Caco-2 (cell line): ENCODE measurements at regions not wholly inside any gene's neighbourhood (a gene's known extent, or its start where the extent isn't known, plus 50 kb on each side); places are given as distances from the start of the nearest gene placed in this dataset.

ENCODE experiments used
- BruUV-seq: library from RNA; stranded (reverse); fragments of 400-500 nt; replicated peaks from 2 replicates; lab custom pipeline; 2021; lab: Mats Ljungman, UMichigan
- CTCF ChIA-PET: fragments of 300-600 bp; sonication (Branson Sonifier 250); formaldehyde crosslinking; loops from one replicate; lab custom pipeline; 2022; ENCODE audit warnings: antibody characterized with exemption; lab: Charles Lee
- POLR2A ChIA-PET: fragments of 300-600 bp; sonication (Branson Sonifier 250); formaldehyde crosslinking; loops from one replicate; lab custom pipeline; 2022; ENCODE audit warnings: antibody characterized with exemption; lab: Charles Lee
- DNase-seq, 2 experiments: peaks; one replicate each; pipeline versions ENCODE4 v3.0.0 to v3.0.0-alpha.2; 2020 to 2022
- H3K27me3 ChIP-seq: replicated peaks from 2 replicates; pipeline ENCODE4 v1.6.0; 2011; ENCODE audit warnings: low read length; ENCODE audit not compliant: control insufficient read depth, insufficient read depth
- H3K36me3 ChIP-seq: 2 replicates; pipeline ENCODE4 v1.5.1; 2011; ENCODE audit warnings: low read length; ENCODE audit not compliant: control insufficient read depth, insufficient read depth
- H3K4me1 ChIP-seq: fragments of 250-450 bp; sonication (Bioruptor Pico); 2 replicates; pipeline ENCODE4 v1.5.1; 2020; ENCODE audit warnings: mild to moderate bottlenecking
- H3K4me3 ChIP-seq: 2 replicates; pipeline ENCODE4 v1.5.1; 2011; ENCODE audit warnings: low read depth, mild to moderate bottlenecking, control low read depth, low read length
- H3K9me3 ChIP-seq: fragments of 250-450 bp; sonication (Bioruptor Pico); 2 replicates; pipeline ENCODE4 v1.5.1; 2020; ENCODE audit warnings: mild to moderate bottlenecking, moderate library complexity
- H3K27ac Mint-ChIP-seq: one replicate; pipeline ENCODE4 v1.8.0; 2022; ENCODE audit warnings: mixed read lengths; ENCODE audit not compliant: unreplicated experiment
- H3K27me3 Mint-ChIP-seq: one replicate; pipeline ENCODE4 v1.8.0; 2022; ENCODE audit warnings: mixed read lengths; ENCODE audit not compliant: insufficient read depth, unreplicated experiment
- H3K36me3 Mint-ChIP-seq: one replicate; pipeline ENCODE4 v1.8.0; 2022; ENCODE audit warnings: mild to moderate bottlenecking, mixed read lengths; ENCODE audit not compliant: insufficient read depth, unreplicated experiment
- H3K4me1 Mint-ChIP-seq: one replicate; pipeline ENCODE4 v1.8.0; 2022; ENCODE audit warnings: low read depth, mixed read lengths; ENCODE audit not compliant: unreplicated experiment
- H3K4me3 Mint-ChIP-seq: one replicate; pipeline ENCODE4 v1.8.0; 2022; ENCODE audit warnings: mild to moderate bottlenecking, moderate library complexity, mixed read lengths; ENCODE audit not compliant: unreplicated experiment
- H3K9me3 Mint-ChIP-seq: one replicate; pipeline ENCODE4 v1.8.0; 2022; ENCODE audit warnings: mixed read lengths; ENCODE audit not compliant: unreplicated experiment
- CTCF ChIP-seq, 2 experiments: fragments of 200-600 bp in 1 of 2; IDR thresholded peaks; 1 replicate in 1 of 2; 2 replicates in 1 of 2; pipeline versions ENCODE4 v1.5.1 to v1.8.0; 2011 to 2022; ENCODE audit warnings: antibody characterized with exemption in 1 of 2, control low read depth in 1 of 2, inconsistent platforms in 1 of 2, low read depth in 1 of 2, low read length in 1 of 2, mild to moderate bottlenecking in 1 of 2, moderate library complexity in 1 of 2; ENCODE audit not compliant: insufficient read depth in 1 of 2, severe bottlenecking in 1 of 2, unreplicated experiment in 1 of 2
- intact Hi-C: fragments of 100-400 bp; cut with micrococcal nuclease; formaldehyde crosslinking; loops from one replicate; pipeline ENCODE4 v1.10.0; 2022; ENCODE audit not compliant: unreplicated experiment

- no peak for TF ChIP-seq CTCF (IDR thresholded peaks at IDR 0.05; ENCODE audit: insufficient read depth in 1 of 2, low read depth in 1 of 2, low read length in 1 of 2, severe bottlenecking in 1 of 2, unreplicated experiment in 1 of 2)
- Mint-ChIP-seq H3K27me3 (no peaks in the 10 kb centered on the region), H3K9me3 (no peaks in the 10 kb centered on the region), H3K4me3 (no peak overlapping the region), H3K36me3 (no peaks in the 10 kb centered on the region), H3K4me1 (no peaks in the 10 kb centered on the region), H3K27ac (no peak overlapping the region)
- no peaks in the 10 kb centered on the region for H3K4me1 ChIP-seq
- no peak overlapping the region for H3K4me3 ChIP-seq
- H3K9me3 ChIP-seq: no peaks in the 10 kb centered on the region
- BruUV-seq: no TSS peak
- CTCF ChIA-PET: no interaction called here
- H3K27me3 ChIP-seq: no peaks in the 10 kb centered on the region
- POLR2A ChIA-PET: no interaction called here
- DNase-seq: no peak
- intact Hi-C loops: no loop called here
- H3K36me3 ChIP-seq: no peaks in the 10 kb centered on the region
These were observed 185.2 kb downstream of the SHOX2 start for GRCh38 chr3:157920822-157921700.

DNA sequence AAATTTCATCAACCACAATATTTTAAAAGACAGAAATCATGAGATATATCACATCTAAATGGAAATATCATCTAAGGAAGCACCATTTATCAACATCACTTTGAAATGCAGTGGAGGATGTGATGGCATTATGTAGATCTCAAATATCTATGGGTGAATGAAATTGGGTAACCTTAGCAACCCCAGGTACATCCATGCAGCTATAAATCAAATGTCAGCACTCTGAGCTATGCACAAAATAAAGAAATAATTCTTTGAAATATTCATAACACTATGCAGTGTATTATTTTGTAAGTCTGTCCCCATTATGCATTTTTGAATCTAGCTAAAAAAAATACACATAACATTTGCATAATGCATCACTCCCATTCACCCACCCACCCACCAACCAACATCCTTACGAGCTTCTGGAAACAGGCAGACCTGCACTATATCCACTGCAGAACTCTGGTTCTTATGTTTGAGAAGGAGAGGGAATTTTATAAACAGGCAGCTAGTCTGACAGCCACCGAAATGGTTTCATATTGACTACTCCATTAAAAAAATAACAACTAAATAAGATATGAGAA lies 186.8 kb downstream of the SHOX2 start:
- H3K9me3 Mint-ChIP-seq: no peaks in the 10 kb centered on the region
- no peak overlapping the region for H3K4me3 Mint-ChIP-seq
- no peaks in the 10 kb centered on the region for H3K36me3 Mint-ChIP-seq
- no peaks in the 10 kb centered on the region for H3K27me3 Mint-ChIP-seq
- no peak overlapping the region for H3K27ac Mint-ChIP-seq
- Histone ChIP-seq H3K4me1 (no peaks in the 10 kb centered on the region), H3K27me3 (no peaks in the 10 kb centered on the region), H3K9me3 (no peaks in the 10 kb centered on the region), H3K36me3 (no peaks in the 10 kb centered on the region), H3K4me3 (no peak overlapping the region)
- ChIA-PET POLR2A (no interaction called here), CTCF (no interaction called here)
- no peaks in the 10 kb centered on the region for H3K4me1 Mint-ChIP-seq
- TF ChIP-seq CTCF (IDR thresholded peaks at IDR 0.05; ENCODE audit: insufficient read depth in 1 of 2, low read depth in 1 of 2, low read length in 1 of 2, severe bottlenecking in 1 of 2, unreplicated experiment in 1 of 2): no peak
- no peak for DNase-seq
- intact Hi-C loops: no loop called here
- BruUV-seq: no TSS peak

DNA sequence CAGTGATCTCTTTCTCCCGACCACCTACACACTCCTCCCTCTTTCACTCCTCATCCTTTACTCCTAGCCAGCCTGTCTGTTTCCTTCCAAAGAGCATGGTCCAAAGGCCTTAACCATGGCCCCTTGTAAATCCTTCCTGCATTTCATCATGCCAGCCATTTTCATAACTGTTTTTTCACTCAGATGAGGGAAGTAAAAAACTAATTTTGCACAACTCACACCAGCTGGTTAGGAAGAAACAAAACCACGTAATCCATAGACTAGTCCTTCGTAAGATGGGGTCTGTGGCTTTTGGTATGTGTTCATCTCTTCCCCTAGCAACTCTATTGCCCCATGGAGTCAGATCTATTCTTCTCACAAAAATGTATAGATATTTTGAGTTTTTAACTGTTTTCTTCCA lies 187.8 kb downstream of the SHOX2 start:
- intact Hi-C loops: no loop called here
- no TSS peak for BruUV-seq
- Histone ChIP-seq H3K4me1 (no peaks in the 10 kb centered on the region), H3K36me3 (no peaks in the 10 kb centered on the region), H3K9me3 (no peaks in the 10 kb centered on the region), H3K4me3 (no peak overlapping the region), H3K27me3 (no peaks in the 10 kb centered on the region)
- TF ChIP-seq CTCF (IDR thresholded peaks at IDR 0.05; ENCODE audit: insufficient read depth in 1 of 2, low read depth in 1 of 2, low read length in 1 of 2, severe bottlenecking in 1 of 2, unreplicated experiment in 1 of 2): no peak
- ChIA-PET POLR2A (no interaction called here), CTCF (no interaction called here)
- H3K4me1 Mint-ChIP-seq: no peaks in the 10 kb centered on the region
- H3K36me3 Mint-ChIP-seq: no peaks in the 10 kb centered on the region
- DNase-seq: no peak
- no peak overlapping the region for H3K27ac Mint-ChIP-seq
- no peaks in the 10 kb centered on the region for H3K27me3 Mint-ChIP-seq
- no peaks in the 10 kb centered on the region for H3K9me3 Mint-ChIP-seq
- no peak overlapping the region for H3K4me3 Mint-ChIP-seq
